PFSK-1 (cell line): ENCODE measurements at regions not wholly inside any gene's neighbourhood (a gene's known extent, or its start where the extent isn't known, plus 50 kb on each side); places are given as distances from the start of the nearest gene placed in this dataset.

ENCODE experiments used
- POLR2AphosphoS5 ChIP-seq: IDR thresholded peaks from 2 replicates; pipeline ENCODE4 v1.6.1; 2012; ENCODE audit warnings: low read depth, mild to moderate bottlenecking, control low read depth, low read length, moderate library complexity
- SIN3A ChIP-seq: IDR thresholded peaks from 2 replicates; pipeline ENCODE4 v1.6.1; 2012; ENCODE audit warnings: mild to moderate bottlenecking, low read length, moderate library complexity, borderline replicate concordance; ENCODE audit not compliant: insufficient read depth
- TAF1 ChIP-seq: IDR thresholded peaks from 2 replicates; pipeline ENCODE4 v1.6.1; 2012; ENCODE audit warnings: low read length, control low read depth, borderline replicate concordance; ENCODE audit not compliant: insufficient read depth
- TF ChIP-seq, protein P1 (sequence below), 2 experiments: IDR thresholded peaks; 2 replicates each; pipeline versions ENCODE4 v1.6.1 to v1.8.0; 2011 to 2012; ENCODE audit warnings: low read depth in 2 of 2, low read length in 2 of 2, control low read depth in 1 of 2, inconsistent platforms in 1 of 2, mild to moderate bottlenecking in 1 of 2, moderate library complexity in 1 of 2; ENCODE audit not compliant: insufficient read depth in 1 of 2

DNA sequence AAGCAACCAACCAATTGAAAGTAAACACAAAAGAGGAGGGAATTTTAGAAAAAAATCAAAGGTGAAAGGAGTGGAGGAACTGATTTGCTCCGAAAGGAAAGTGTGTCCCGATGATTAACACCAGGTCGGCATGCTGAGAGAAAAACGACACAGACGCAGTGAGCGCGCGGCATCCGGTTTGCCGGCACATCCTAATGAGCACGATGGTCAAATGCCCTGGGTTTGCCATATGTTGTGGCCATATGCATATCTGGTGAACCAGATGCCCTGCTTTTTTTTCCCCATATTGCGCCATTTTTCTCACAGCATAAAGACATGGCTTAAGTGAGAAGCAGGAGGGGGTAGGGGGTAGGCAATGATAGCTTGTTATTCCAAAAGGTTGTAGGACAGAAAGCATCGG lies 626.7 kb downstream of the BCL11A start:
- TF ChIP-seq, protein P1, sequence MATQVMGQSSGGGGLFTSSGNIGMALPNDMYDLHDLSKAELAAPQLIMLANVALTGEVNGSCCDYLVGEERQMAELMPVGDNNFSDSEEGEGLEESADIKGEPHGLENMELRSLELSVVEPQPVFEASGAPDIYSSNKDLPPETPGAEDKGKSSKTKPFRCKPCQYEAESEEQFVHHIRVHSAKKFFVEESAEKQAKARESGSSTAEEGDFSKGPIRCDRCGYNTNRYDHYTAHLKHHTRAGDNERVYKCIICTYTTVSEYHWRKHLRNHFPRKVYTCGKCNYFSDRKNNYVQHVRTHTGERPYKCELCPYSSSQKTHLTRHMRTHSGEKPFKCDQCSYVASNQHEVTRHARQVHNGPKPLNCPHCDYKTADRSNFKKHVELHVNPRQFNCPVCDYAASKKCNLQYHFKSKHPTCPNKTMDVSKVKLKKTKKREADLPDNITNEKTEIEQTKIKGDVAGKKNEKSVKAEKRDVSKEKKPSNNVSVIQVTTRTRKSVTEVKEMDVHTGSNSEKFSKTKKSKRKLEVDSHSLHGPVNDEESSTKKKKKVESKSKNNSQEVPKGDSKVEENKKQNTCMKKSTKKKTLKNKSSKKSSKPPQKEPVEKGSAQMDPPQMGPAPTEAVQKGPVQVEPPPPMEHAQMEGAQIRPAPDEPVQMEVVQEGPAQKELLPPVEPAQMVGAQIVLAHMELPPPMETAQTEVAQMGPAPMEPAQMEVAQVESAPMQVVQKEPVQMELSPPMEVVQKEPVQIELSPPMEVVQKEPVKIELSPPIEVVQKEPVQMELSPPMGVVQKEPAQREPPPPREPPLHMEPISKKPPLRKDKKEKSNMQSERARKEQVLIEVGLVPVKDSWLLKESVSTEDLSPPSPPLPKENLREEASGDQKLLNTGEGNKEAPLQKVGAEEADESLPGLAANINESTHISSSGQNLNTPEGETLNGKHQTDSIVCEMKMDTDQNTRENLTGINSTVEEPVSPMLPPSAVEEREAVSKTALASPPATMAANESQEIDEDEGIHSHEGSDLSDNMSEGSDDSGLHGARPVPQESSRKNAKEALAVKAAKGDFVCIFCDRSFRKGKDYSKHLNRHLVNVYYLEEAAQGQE (IDR thresholded peaks at IDR 0.05; ENCODE audit: insufficient read depth in 1 of 2, low read depth in 2 of 2, low read length in 2 of 2), result no peak
- TF ChIP-seq POLR2AphosphoS5 (no peak), SIN3A (no peak), TAF1 (no peak)
